ENCODE measurements at regions not wholly inside any gene's neighbourhood (a gene's known extent, or its start where the extent isn't known, plus 50 kb on each side); places are given as distances from the start of the nearest gene placed in this dataset.

- DNase-seq (no peak), ATAC-seq (no peak)
- Histone ChIP-seq H3K27me3 (ENCODE audit: low read length) (no peaks in the 10 kb centered on the region), H3K27ac (ENCODE audit: low read length) (no peak overlapping the region), H3K79me2 (ENCODE audit: low read length) (no peaks in the 10 kb centered on the region), H3K4me3 (ENCODE audit: low read length) (no peak overlapping the region), H2AFZ (ENCODE audit: low read length) (no peak overlapping the region), H4K20me1 (ENCODE audit: low read length) (no peaks in the 10 kb centered on the region), H3K4me2 (ENCODE audit: low read length) (no peak overlapping the region), H3K36me3 (ENCODE audit: low read depth, low read length) (no peaks in the 10 kb centered on the region), H3K9me2 (replicated peaks; ENCODE audit: low read length) (no peaks in the 10 kb centered on the region), H3K4me1 (ENCODE audit: insufficient read depth, low read length) (no peaks in the 10 kb centered on the region), H3K9me3 (ENCODE audit: low read length) (no peaks in the 10 kb centered on the region), H3F3A (ENCODE audit: low read length, unreplicated experiment) (no peaks in the 10 kb centered on the region), H3K9ac (ENCODE audit: low read length) (no peak overlapping the region)
- ChIA-PET CTCF (no interaction called here), POLR2A (ENCODE audit: unreplicated experiment) (no interaction called here)
- intact Hi-C loops (cut with micrococcal nuclease), result no loop called here
- no peak for TF ChIP-seq EZH2phosphoT487 (IDR thresholded peaks at IDR 0.05; ENCODE audit: borderline replicate concordance, low read length)
- no peak for TF ChIP-seq CTCF (conservative IDR thresholded peaks at IDR 0.05; ENCODE audit: low read depth, low read length)
- no peak for TF ChIP-seq EZH2 (IDR thresholded peaks at IDR 0.05; ENCODE audit: low read length, unreplicated experiment)
- no TSS peak for BruUV-seq (replicated peaks)
Observed at GRCh38 chr6:43912116-43912577, 142.1 kb downstream of the VEGFA start.

- no peak for ATAC-seq
- no peak overlapping the region for H3K4me3 ChIP-seq (ENCODE audit: low read length)
- CTCF ChIA-PET, result no interaction called here
Observed at GRCh38 chr6:43911354-43912115, 141.5 kb downstream of the VEGFA start.

More at GRCh38 chr6:43911354-43912115, 141.5 kb downstream of the VEGFA start:
- POLR2A ChIA-PET (ENCODE audit: unreplicated experiment), result no interaction called here
- no peak for DNase-seq
- H3K4me1 ChIP-seq (ENCODE audit: insufficient read depth, low read length), result no peaks in the 10 kb centered on the region
- no peak overlapping the region for H3K9ac ChIP-seq (ENCODE audit: low read length)
- no peak overlapping the region for H3K4me2 ChIP-seq (ENCODE audit: low read length)
- TF ChIP-seq EZH2phosphoT487 (IDR thresholded peaks at IDR 0.05; ENCODE audit: borderline replicate concordance, low read length), result no peak
- no peak for TF ChIP-seq EZH2 (IDR thresholded peaks at IDR 0.05; ENCODE audit: low read length, unreplicated experiment)
- TF ChIP-seq CTCF (conservative IDR thresholded peaks at IDR 0.05; ENCODE audit: low read depth, low read length), result no peak
- H3K79me2 ChIP-seq (ENCODE audit: low read length), result no peaks in the 10 kb centered on the region
- BruUV-seq (replicated peaks), result no TSS peak
- no peak overlapping the region for H2AFZ ChIP-seq (ENCODE audit: low read length)
- intact Hi-C loops (cut with micrococcal nuclease), result no loop called here
- no peaks in the 10 kb centered on the region for H3K9me3 ChIP-seq (ENCODE audit: low read length)
- H3K9me2 ChIP-seq (replicated peaks; ENCODE audit: low read length), result no peaks in the 10 kb centered on the region
- H3K27me3 ChIP-seq (ENCODE audit: low read length), result no peaks in the 10 kb centered on the region
- no peaks in the 10 kb centered on the region for H3K36me3 ChIP-seq (ENCODE audit: low read depth, low read length)
- no peaks in the 10 kb centered on the region for H3F3A ChIP-seq (ENCODE audit: low read length, unreplicated experiment)
- H4K20me1 ChIP-seq (ENCODE audit: low read length), result no peaks in the 10 kb centered on the region
- no peak overlapping the region for H3K27ac ChIP-seq (ENCODE audit: low read length)
